ENCODE measurements at regions not wholly inside any gene's neighbourhood (a gene's known extent, or its start where the extent isn't known, plus 50 kb on each side); places are given as distances from the start of the nearest gene placed in this dataset.

- DNase-seq (ENCODE audit: low spot score), result no peak
Measured at GRCh38 chr2:42954227-42954962, 162.0 kb upstream of the HAAO start.

DNA sequence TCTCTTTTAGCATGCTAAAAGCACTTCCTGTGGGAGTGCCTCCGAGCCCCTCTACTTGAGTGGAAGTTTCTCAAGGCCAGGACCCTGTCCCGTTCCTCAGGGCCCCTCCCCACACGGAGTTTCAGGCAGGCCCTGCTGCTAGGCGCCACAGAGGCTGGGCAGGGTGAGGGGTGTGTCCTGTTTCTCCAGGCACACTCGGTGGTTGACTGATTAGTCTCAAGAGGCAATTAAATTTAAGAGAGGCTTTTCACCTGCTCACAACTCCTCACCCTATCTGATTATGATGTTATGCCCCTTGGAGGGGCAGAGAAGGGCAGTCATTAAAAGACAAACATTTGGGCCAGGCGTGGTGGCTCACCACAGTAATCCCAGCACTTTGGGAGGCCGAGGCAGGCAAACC lies 160.8 kb upstream of the HAAO start:
- DNase-seq (ENCODE audit: low spot score), result no peak

- DNase-seq (ENCODE audit: low spot score), result no peak
Measured at GRCh38 chr2:42951263-42951938, 159.0 kb upstream of the HAAO start.

DNA sequence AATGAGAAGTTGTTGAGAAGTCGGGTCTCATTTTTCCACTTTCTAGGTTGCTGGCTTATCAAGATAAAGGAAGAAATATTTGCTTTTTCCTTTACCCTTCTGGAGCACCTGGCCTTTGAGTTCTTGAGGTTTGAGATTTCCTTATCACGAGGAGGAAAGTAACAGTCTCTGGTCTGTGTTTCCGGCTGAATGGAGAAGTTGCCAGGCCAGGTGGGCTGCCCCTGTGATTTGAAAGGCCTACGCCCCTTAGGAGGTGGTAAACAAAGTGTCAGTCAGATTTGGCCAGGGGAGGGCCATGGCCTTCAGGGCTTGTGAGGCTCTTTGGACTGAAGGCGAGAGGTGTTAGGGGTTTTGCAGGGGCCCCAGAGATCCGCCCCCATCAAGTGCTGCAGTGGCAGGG lies 156.7 kb upstream of the HAAO start:
- peak; percentile 84 for DNase-seq (ENCODE audit: low spot score)

- DNase-seq (ENCODE audit: low spot score), result no peak
Measured at GRCh38 chr2:42947809-42948600, 155.6 kb upstream of the HAAO start.

DNA sequence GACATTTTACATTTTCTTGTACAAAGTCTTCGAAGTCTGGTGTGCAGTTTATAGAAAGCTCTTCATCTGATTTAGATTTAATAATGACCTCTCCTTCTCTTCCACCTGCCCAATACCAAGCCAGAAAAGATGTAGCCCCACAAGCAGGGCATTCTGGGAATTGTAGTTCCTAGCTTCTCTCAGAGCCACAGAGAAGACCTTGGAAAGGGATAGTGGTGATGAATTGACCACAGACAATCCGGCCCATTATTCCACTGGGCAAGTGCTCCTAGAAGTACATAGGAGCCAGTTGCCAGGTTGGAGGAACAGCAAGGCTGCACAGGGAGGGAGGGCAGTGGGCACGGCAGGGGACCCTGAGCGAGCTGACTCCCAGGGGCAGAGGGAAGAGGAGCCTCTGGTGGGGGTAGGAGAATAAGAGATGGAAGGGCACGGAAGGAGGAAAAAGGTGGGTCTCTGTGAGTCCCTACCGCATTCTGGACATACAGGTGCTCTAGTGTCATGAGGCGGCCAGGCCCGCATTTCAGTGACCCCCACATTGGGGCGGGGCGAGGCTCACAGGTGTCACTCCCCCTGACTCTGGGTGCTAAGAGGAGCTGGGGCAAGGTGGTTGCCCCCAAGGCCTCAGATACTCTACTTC lies 152.5 kb upstream of the HAAO start:
- DNase-seq (ENCODE audit: low spot score), result peak; percentile 40

DNA sequence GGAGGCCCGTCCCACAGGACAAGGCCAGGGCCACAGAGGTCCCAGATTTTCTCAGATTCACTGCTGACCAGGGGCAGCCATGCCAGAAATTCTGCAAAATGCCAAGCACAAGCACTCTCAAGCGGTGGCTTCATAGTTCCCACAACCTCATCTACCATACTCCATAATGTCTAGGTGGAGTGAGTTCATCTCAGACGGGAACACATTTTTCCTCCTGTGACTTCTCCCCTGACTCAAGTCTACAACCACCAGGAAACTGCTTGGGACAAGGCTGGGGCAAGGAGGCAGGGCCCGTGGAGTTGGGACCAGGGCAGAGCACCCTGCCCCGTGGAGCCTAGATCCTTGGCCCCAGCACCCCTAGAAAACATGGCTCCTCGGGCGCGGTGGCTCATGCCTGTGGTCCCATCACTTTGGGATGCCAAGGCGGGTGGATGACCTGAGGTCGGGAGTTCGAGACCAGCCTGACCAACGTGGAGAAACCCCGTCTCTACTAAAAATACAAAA lies 150.7 kb upstream of the HAAO start:
- no peak for DNase-seq (ENCODE audit: low spot score)

- DNase-seq (ENCODE audit: low spot score), result no peak
Measured at GRCh38 chr2:42942214-42942989, 150.0 kb upstream of the HAAO start.

- DNase-seq (ENCODE audit: low spot score), result no peak
Measured at GRCh38 chr2:42941633-42942176, 149.3 kb upstream of the HAAO start.

GRCh38 chr2:42939411-42940206 lies 147.2 kb upstream of the HAAO start:
- DNase-seq (ENCODE audit: low spot score), result no peak

DNA sequence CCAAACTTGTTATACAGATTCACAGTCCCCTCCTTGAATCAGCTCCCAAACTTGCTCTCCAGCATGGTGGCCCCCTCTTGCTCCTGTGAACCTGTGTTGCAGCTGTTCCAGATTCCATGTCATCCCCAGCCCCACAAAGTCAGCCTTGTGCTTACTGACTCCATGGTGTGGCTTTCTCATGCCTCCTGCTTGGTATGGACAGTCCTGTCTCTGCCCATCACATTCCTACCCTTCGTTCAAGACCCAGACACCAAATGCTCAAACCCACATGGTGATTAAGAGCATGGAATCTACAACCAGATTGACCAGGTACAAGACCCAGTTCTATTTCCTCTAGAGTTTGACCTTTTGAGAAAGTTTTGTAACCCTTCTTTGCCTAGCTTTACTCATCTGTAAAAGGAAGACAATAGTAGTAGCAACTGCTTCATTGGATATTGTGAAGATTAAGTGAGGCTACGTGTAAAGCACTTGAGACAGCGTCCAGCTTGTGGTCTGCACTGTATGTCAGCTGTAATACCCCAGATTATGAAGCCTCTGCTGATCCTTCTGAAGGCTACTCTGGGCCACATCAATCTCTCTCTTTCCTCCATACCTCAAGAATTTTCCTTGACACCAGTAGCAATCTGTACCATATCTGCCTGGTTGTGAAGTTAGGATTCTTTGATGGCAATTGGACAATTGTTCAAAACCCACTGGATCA lies 146.4 kb upstream of the HAAO start:
- DNase-seq (ENCODE audit: low spot score), result no peak

- no peak for DNase-seq (ENCODE audit: low spot score)
Measured at GRCh38 chr2:42937171-42937875, 144.9 kb upstream of the HAAO start.

DNA sequence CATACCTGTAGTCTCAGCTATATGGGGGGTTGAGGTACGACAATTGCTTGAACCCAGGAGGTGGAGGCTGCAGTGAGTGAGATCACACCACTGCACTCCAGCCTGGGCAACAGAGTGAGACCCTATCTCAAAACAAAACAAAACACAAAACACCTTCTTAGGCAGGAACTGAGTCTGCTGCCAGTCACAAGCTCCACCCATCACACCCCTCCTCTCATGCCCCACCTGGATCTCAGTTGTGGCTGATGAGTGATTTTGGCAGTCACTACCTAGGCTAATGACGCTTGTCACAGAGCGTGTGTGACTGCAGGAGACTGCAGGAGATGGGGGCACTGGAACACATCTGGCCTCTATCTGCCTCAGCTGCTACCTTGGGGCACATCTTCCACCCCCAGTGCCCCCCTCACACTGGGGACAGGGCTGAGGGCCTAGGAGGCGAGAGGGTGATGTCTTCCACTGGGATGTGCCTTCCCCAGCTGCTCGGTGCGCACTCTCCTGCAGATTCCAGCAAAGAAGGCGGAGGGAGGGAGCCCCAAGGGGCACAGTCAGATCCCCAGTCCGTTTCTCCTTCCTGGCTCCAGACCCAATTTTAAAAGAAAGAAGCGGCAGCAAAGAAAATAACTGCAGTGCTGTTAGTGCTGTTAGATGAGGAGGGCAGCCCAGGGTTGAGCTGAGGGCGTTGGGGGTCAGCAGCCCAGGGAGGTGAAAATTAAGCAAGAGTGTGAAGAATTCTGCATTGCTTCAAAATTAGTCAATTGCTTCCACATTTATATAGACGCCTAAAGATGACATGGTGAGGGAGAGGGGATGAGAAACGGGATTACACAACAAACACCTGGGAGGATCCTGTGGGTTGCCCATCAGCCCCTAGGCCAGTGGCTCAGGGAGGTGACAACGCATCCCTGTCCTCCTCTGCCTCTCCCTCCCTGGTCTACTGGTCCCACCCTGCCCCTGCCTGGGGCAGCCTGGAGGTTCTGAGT lies 143.6 kb upstream of the HAAO start:
- DNase-seq (ENCODE audit: low spot score), result no peak

GRCh38 chr2:42934580-42935186 lies 142.3 kb upstream of the HAAO start:
- DNase-seq (ENCODE audit: low spot score), result no peak

- DNase-seq (ENCODE audit: low spot score), result no peak
Measured at GRCh38 chr2:42933824-42934254, 141.5 kb upstream of the HAAO start.

GRCh38 chr2:42932271-42933151 lies 140.1 kb upstream of the HAAO start:
- no peak for DNase-seq (ENCODE audit: low spot score)

All from NAMALWA (cell line).